HEK293T (cell line): ENCODE measurements at regions not wholly inside any gene's neighbourhood (a gene's known extent, or its start where the extent isn't known, plus 50 kb on each side); places are given as distances from the start of the nearest gene placed in this dataset.

Experiments
- ARNT ChIP-seq: fragments of 450-650 bp; IDR thresholded peaks from 2 replicates; pipeline ENCODE4 v1.6.1; 2017; ENCODE audit warnings: mild to moderate bottlenecking
- BHLHE40 ChIP-seq: fragments of 450-650 bp; IDR thresholded peaks from 2 replicates; pipeline ENCODE4 v1.6.1; 2016; ENCODE audit warnings: mild to moderate bottlenecking, moderate library complexity, borderline replicate concordance
- ELF4 ChIP-seq: fragments of 450-650 bp; IDR thresholded peaks from 2 replicates; pipeline ENCODE4 v1.6.1; 2017; ENCODE audit warnings: antibody characterized with exemption
- FOXA1 ChIP-seq: fragments of 450-650 bp; IDR thresholded peaks from 2 replicates; pipeline ENCODE4 v1.6.1; 2016; ENCODE audit warnings: mild to moderate bottlenecking
- HDGF ChIP-seq: fragments of 450-650 bp; IDR thresholded peaks from 2 replicates; pipeline ENCODE4 v1.6.1; 2017; ENCODE audit warnings: antibody characterized with exemption, borderline replicate concordance
- L3MBTL2 ChIP-seq: fragments of 450-650 bp; conservative IDR thresholded peaks from 2 replicates; pipeline ENCODE4 v1.6.1; 2016; ENCODE audit warnings: mild to moderate bottlenecking
- LEF1 ChIP-seq: fragments of 450-650 bp; IDR thresholded peaks from 2 replicates; pipeline ENCODE4 v1.6.1; 2017; ENCODE audit warnings: mild to moderate bottlenecking, borderline replicate concordance
- SP1 ChIP-seq: fragments of 450-650 bp; IDR thresholded peaks from 2 replicates; pipeline ENCODE4 v1.6.1; 2017
- SUZ12 ChIP-seq: fragments of 450-650 bp; IDR thresholded peaks from 2 replicates; pipeline ENCODE4 v1.6.1; 2016; ENCODE audit warnings: mild to moderate bottlenecking
- ZNF384 ChIP-seq: fragments of 450-650 bp; IDR thresholded peaks from 2 replicates; pipeline ENCODE4 v1.6.1; 2016
- TF ChIP-seq, protein P1 (sequence below): fragments of 450-650 bp; IDR thresholded peaks from 2 replicates; pipeline ENCODE4 v1.6.1; 2016

DNA sequence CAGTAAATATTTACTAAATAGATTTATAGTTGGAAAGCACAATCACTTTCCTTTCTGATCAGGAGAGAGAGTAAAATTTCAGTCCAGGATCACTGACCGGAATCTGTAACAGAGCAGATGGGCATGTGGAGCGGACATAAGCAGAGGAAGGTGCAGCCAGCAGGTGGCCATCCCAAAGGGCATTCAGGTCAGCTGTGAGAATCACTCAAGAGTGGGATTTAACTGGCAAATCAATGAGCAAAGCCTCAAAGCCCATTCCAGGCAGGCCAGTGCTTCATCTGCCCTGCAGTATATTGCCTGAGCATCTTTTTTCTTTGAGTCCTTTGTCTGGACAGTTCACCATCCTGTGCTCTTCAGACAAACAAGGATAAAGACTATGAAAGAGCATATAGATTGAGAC, 166.4 kb upstream of the SLC14A2 start:
- TF ChIP-seq FOXA1 (no peak), SP1 (no peak), L3MBTL2 (no peak), ELF4 (no peak), SUZ12 (no peak), ARNT (no peak), ZNF384 (no peak), BHLHE40 (no peak), LEF1 (no peak), HDGF (no peak)
- TF ChIP-seq, protein P1, sequence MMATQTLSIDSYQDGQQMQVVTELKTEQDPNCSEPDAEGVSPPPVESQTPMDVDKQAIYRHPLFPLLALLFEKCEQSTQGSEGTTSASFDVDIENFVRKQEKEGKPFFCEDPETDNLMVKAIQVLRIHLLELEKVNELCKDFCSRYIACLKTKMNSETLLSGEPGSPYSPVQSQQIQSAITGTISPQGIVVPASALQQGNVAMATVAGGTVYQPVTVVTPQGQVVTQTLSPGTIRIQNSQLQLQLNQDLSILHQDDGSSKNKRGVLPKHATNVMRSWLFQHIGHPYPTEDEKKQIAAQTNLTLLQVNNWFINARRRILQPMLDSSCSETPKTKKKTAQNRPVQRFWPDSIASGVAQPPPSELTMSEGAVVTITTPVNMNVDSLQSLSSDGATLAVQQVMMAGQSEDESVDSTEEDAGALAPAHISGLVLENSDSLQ = no peak
